B cell (primary cell): ENCODE measurements at regions not wholly inside any gene's neighbourhood (a gene's known extent, or its start where the extent isn't known, plus 50 kb on each side); places are given as distances from the start of the nearest gene placed in this dataset.

Experiments used
- ATAC-seq: fragments of 200-7000 bp; cut with Tn5 transposase; one replicate; pipeline ENCODE4 v1.10.0; 2021; ENCODE audit warnings: low read depth, mild to moderate bottlenecking, moderate number of reproducible peaks, moderate library complexity
- CTCF ChIA-PET: fragments of 350-600 bp; sonication (Branson Sonifier 250); formaldehyde crosslinking; loops from one replicate; lab custom pipeline; 2021; ENCODE audit warnings: antibody characterized with exemption, inconsistent platforms; lab: Charles Lee
- POLR2A ChIA-PET: fragments of 350-600 bp; sonication (Branson Sonifier 250); formaldehyde crosslinking; loops from one replicate; lab custom pipeline; 2021; ENCODE audit warnings: antibody characterized with exemption; lab: Charles Lee
- DNase-seq: peaks from one replicate; pipeline ENCODE4 v3.0.0; 2013
- H2AFZ ChIP-seq: 2 replicates; pipeline ENCODE4 v1.6.1; 2012; ENCODE audit warnings: mild to moderate bottlenecking, low read depth, low read length; ENCODE audit not compliant: insufficient read depth, poor library complexity, severe bottlenecking
- H3K27ac ChIP-seq, 2 donors: 1 replicate in 1 of 2; 2 replicates in 1 of 2; pipeline ENCODE4 v1.5.1; 2012 to 2013; ENCODE audit warnings: low read length in 2 of 2, mild to moderate bottlenecking in 2 of 2, moderate library complexity in 1 of 2
- H3K27me3 ChIP-seq, 4 experiments: fragments of 200-600 bp in 1 of 4; sonication (generic) in 1 of 4; replicated peaks in 1 of 4; 1 replicate in 2 of 4; 2 replicates in 2 of 4; pipeline versions ENCODE4 v1.6.1 to v1.7.0; 2013 to 2016; ENCODE audit warnings: low read length in 3 of 4, mild to moderate bottlenecking in 2 of 4, mixed read lengths in 1 of 4, moderate library complexity in 1 of 4; ENCODE audit not compliant: insufficient read depth in 4 of 4, control insufficient read depth in 3 of 4; ENCODE audit errors: control extremely low read depth in 1 of 4
- H3K36me3 ChIP-seq, 2 experiments: replicated peaks in 1 of 2; 1 replicate in 1 of 2; 2 replicates in 1 of 2; pipeline versions ENCODE4 v1.6.1 to v1.7.1; 2013; ENCODE audit warnings: low read length in 1 of 2; ENCODE audit not compliant: insufficient read depth in 2 of 2, control insufficient read depth in 1 of 2; ENCODE audit errors: control extremely low read depth in 1 of 2, extremely low read depth in 1 of 2
- H3K4me1 ChIP-seq, 2 donors: fragments of 200-600 bp in 1 of 2; sonication (generic) in 1 of 2; 1 replicate in 1 of 2; 2 replicates in 1 of 2; pipeline versions ENCODE4 v1.5.1 to v1.6.1; 2013 to 2017; ENCODE audit warnings: low read length in 2 of 2; ENCODE audit not compliant: control insufficient read depth in 2 of 2, insufficient read depth in 2 of 2
- H3K4me2 ChIP-seq: replicated peaks from 2 replicates; pipeline ENCODE3; 2012; ENCODE audit warnings: mild to moderate bottlenecking, low read depth, low read length; ENCODE audit not compliant: poor library complexity, severe bottlenecking
- H3K4me3 ChIP-seq, 5 experiments: fragments of 200-600 bp in 1 of 5; sonication (generic) in 1 of 5; 1 replicate in 3 of 5; 2 replicates in 2 of 5; pipeline versions ENCODE4 v1.5.1 to v1.7.0; 2011 to 2016; ENCODE audit warnings: low read length in 4 of 5, mild to moderate bottlenecking in 4 of 5, low read depth in 2 of 5, control low read depth in 1 of 5, moderate library complexity in 1 of 5; ENCODE audit not compliant: insufficient read depth in 1 of 5; ENCODE audit errors: control extremely low read depth in 1 of 5, extremely low read depth in 1 of 5
- H3K79me2 ChIP-seq: fragments of 200-600 bp; sonication (generic); one replicate; pipeline ENCODE4 v1.6.0; 2016; ENCODE audit warnings: low read length; ENCODE audit not compliant: control insufficient read depth, insufficient read depth
- H3K9ac ChIP-seq: fragments of 200-600 bp; sonication (generic); 2 replicates; pipeline ENCODE4 v1.6.1; 2017; ENCODE audit warnings: mild to moderate bottlenecking, low read length, moderate library complexity
- H3K9me3 ChIP-seq, 3 donors: one replicate each; pipeline versions ENCODE4 v1.6.1 to v1.7.1; 2013; ENCODE audit warnings: low read length in 2 of 3; ENCODE audit not compliant: control insufficient read depth in 2 of 3, insufficient read depth in 1 of 3; ENCODE audit errors: control extremely low read depth in 1 of 3
- H4K20me1 ChIP-seq: 2 replicates; pipeline ENCODE4 v1.6.0; 2012; ENCODE audit warnings: mild to moderate bottlenecking, low read length; ENCODE audit not compliant: insufficient read depth, control insufficient read depth, poor library complexity, severe bottlenecking
- H3K27ac Mint-ChIP-seq: one replicate; pipeline ENCODE4 v1.8.0; 2021; ENCODE audit warnings: mixed read lengths
- H3K27me3 Mint-ChIP-seq: one replicate; pipeline ENCODE4 v1.8.0; 2021; ENCODE audit warnings: mixed read lengths
- H3K4me1 Mint-ChIP-seq: one replicate; pipeline ENCODE4 v1.8.0; 2021; ENCODE audit warnings: mixed read lengths
- H3K4me3 Mint-ChIP-seq: one replicate; pipeline ENCODE4 v1.8.0; 2021; ENCODE audit warnings: mixed read lengths
- H3K9me3 Mint-ChIP-seq: one replicate; pipeline ENCODE4 v1.8.0; 2022; ENCODE audit warnings: mixed read lengths; ENCODE audit not compliant: insufficient read depth
- EZH2 ChIP-seq: IDR thresholded peaks from 2 replicates; pipeline ENCODE4 v1.6.1; 2012; ENCODE audit warnings: borderline replicate concordance, low read depth, mild to moderate bottlenecking, moderate library complexity, low read length; ENCODE audit not compliant: insufficient read depth, poor library complexity, severe bottlenecking
- WGBS: methylation state at CpG from one replicate; pipeline ENCODE4 v1.1.5; 2013; ENCODE audit warnings: missing lambda C conversion rate; ENCODE audit not compliant: insufficient coverage; 5-methylcytosine and 5-hydroxymethylcytosine counted together
- intact Hi-C: fragments of 100-400 bp; cut with micrococcal nuclease; formaldehyde crosslinking; loops from one replicate; pipeline ENCODE4 v1.10.0; 2022
- TF ChIP-seq, protein P1 (sequence below): fragments of 200-600 bp; IDR thresholded peaks from one replicate; pipeline ENCODE4 v1.8.0; 2022; ENCODE audit warnings: antibody characterized with exemption, mild to moderate bottlenecking

DNA sequence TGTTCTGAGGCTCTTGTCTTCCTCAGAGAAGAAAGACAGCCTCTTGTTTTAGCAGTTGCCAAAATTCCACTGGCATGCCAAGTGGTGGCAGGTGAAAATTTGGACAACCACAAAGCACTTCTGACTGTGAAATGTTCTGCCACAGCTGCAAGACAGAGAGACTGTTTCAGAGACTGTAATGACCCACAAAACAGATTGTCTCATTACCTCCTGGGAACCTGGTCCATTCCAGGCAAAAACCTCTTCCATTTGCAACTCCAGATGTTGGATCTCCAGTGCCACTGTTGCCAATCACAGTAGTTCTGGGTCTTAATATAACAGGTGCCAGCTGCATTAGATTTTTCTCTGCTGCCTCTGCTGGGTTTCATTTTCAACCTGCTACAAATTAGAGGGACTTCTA, 911.5 kb downstream of the UQCRFS1 start:
- H3K9ac ChIP-seq = no peak overlapping the region
- CTCF ChIA-PET = no interaction called here
- H3K4me3 Mint-ChIP-seq = no peak overlapping the region
- no peaks in the 10 kb centered on the region for H3K27me3 Mint-ChIP-seq
- POLR2A ChIA-PET = no interaction called here
- DNase-seq = no peak
- no peak overlapping the region for H2AFZ ChIP-seq
- peaks cover 8% of the 10 kb centered on the region for H3K9me3 Mint-ChIP-seq
- no peak overlapping the region for H3K4me2 ChIP-seq
- no peak overlapping the region for H3K27ac ChIP-seq
- H3K79me2 ChIP-seq = no peaks in the 10 kb centered on the region
- H3K4me1 ChIP-seq = no peaks in the 10 kb centered on the region
- no peak for TF ChIP-seq EZH2
- TF ChIP-seq, protein P1, sequence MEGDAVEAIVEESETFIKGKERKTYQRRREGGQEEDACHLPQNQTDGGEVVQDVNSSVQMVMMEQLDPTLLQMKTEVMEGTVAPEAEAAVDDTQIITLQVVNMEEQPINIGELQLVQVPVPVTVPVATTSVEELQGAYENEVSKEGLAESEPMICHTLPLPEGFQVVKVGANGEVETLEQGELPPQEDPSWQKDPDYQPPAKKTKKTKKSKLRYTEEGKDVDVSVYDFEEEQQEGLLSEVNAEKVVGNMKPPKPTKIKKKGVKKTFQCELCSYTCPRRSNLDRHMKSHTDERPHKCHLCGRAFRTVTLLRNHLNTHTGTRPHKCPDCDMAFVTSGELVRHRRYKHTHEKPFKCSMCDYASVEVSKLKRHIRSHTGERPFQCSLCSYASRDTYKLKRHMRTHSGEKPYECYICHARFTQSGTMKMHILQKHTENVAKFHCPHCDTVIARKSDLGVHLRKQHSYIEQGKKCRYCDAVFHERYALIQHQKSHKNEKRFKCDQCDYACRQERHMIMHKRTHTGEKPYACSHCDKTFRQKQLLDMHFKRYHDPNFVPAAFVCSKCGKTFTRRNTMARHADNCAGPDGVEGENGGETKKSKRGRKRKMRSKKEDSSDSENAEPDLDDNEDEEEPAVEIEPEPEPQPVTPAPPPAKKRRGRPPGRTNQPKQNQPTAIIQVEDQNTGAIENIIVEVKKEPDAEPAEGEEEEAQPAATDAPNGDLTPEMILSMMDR = no peak
- no peaks in the 10 kb centered on the region for H3K4me1 Mint-ChIP-seq
- H4K20me1 ChIP-seq = no peaks in the 10 kb centered on the region
- peaks cover 0 to 27% (median 0%) of the 10 kb centered on the region in 3 donors for H3K9me3 ChIP-seq
- intact Hi-C loops = no loop called here
- no peak overlapping the region for H3K27ac Mint-ChIP-seq
- no peak for ATAC-seq
- H3K27me3 ChIP-seq = no peaks in the 10 kb centered on the region
- H3K36me3 ChIP-seq = no peaks in the 10 kb centered on the region
- H3K4me3 ChIP-seq = no peak overlapping the region

DNA sequence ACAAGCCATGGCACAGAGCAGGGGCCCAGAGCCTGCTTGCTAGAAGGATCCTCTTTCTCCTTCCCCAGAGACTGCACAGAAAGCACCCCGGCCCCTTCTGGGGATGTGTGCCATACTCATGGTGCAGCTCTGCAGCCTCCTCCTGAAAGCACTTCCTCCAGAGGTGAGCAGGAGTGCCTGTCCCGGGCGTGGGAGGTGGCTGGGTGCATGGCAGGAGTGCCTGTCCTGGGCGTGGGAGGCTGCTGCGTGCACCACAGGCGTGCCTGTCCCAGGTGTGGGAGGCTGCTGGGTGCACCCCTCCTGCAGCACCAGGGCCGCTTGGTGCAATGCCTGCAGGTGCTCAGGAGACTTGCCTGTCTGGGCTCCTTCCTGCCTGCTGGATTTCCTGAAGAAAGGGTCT, 913.3 kb downstream of the UQCRFS1 start:
- intact Hi-C loops = no loop called here
- Histone ChIP-seq H3K9ac (no peak overlapping the region), H2AFZ (no peak overlapping the region), H3K36me3 (no peaks in the 10 kb centered on the region), H3K27ac (no peak overlapping the region), H3K79me2 (no peaks in the 10 kb centered on the region), H3K4me3 (no peak overlapping the region), H4K20me1 (no peaks in the 10 kb centered on the region), H3K27me3 (no peaks in the 10 kb centered on the region), H3K9me3 (peaks cover 0 to 27% (median 0%) of the 10 kb centered on the region in 3 donors), H3K4me1 (no peaks in the 10 kb centered on the region), H3K4me2 (no peak overlapping the region)
- H3K27me3 Mint-ChIP-seq = no peaks in the 10 kb centered on the region
- no peak overlapping the region for H3K27ac Mint-ChIP-seq
- DNase-seq (no peak), ATAC-seq (no peak)
- no peak overlapping the region for H3K4me3 Mint-ChIP-seq
- H3K4me1 Mint-ChIP-seq = no peaks in the 10 kb centered on the region
- ChIA-PET CTCF (no interaction called here), POLR2A (no interaction called here)
- TF ChIP-seq, protein P1 = no peak
- TF ChIP-seq EZH2 = no peak
- H3K9me3 Mint-ChIP-seq = peaks cover 12% of the 10 kb centered on the region
- 44% methylated on average over 7 of the region's 7 CpGs for WGBS
